C4-2B (cell line): ENCODE measurements at regions not wholly inside any gene's neighbourhood (a gene's known extent, or its start where the extent isn't known, plus 50 kb on each side); places are given as distances from the start of the nearest gene placed in this dataset.

Source experiments
- H3K27ac ChIP-seq: fragments of 450-650 bp; 2 replicates; pipeline ENCODE4 v1.5.1; 2017
- CTCF ChIP-seq: fragments of 450-650 bp; conservative IDR thresholded peaks from 2 replicates; pipeline ENCODE4 v1.5.1; 2017; ENCODE audit warnings: mild to moderate bottlenecking
- ZFX ChIP-seq: fragments of 450-650 bp; IDR thresholded peaks from 2 replicates; pipeline ENCODE4 v1.6.1; 2017

- TF ChIP-seq ZFX (no peak), CTCF (no peak)
- no peak overlapping the region; the same call in 1 of the 2 replicates for H3K27ac ChIP-seq
These were observed 199.9 kb upstream of the NRP1 start for GRCh38 chr10:33534416-33534815.

GRCh38 chr10:33533612-33534011 is 199.1 kb upstream of the NRP1 start:
- H3K27ac ChIP-seq = no peak overlapping the region
- TF ChIP-seq ZFX (no peak), CTCF (no peak)

GRCh38 chr10:33532901-33533300 is 198.4 kb upstream of the NRP1 start:
- TF ChIP-seq ZFX (no peak), CTCF (no peak)
- H3K27ac ChIP-seq = no peak overlapping the region

- H3K27ac ChIP-seq = no peak overlapping the region
- TF ChIP-seq CTCF (no peak), ZFX (no peak)
These were observed 194.8 kb upstream of the NRP1 start for GRCh38 chr10:33529234-33529633.

GRCh38 chr10:33524966-33525365 is 190.5 kb upstream of the NRP1 start:
- no peak overlapping the region for H3K27ac ChIP-seq
- TF ChIP-seq ZFX = no peak
- TF ChIP-seq CTCF = no peak

GRCh38 chr10:33524041-33524440 is 189.6 kb upstream of the NRP1 start:
- no peak for TF ChIP-seq CTCF
- TF ChIP-seq ZFX = no peak
- H3K27ac ChIP-seq = no peak overlapping the region

- TF ChIP-seq ZFX (no peak), CTCF (no peak)
- H3K27ac ChIP-seq = no peak overlapping the region
These were observed 188.8 kb upstream of the NRP1 start for GRCh38 chr10:33523236-33523792.
